ENCODE measurements at regions not wholly inside any gene's neighbourhood (a gene's known extent, or its start where the extent isn't known, plus 50 kb on each side); places are given as distances from the start of the nearest gene placed in this dataset.
"Not testable (repeated sequence)": the region's sequence is repeated elsewhere in the genome, so short reads cannot be mapped to it uniquely, and the experiment has no call there.

- DNase-seq (ENCODE audit: low read depth in 2 of 2) = no peak
These were observed 59.8 kb upstream of the C5orf63 start for GRCh38 chr5:127133071-127133470.

- no peak for DNase-seq (ENCODE audit: low read depth in 2 of 2)
These were observed 63.6 kb upstream of the C5orf63 start for GRCh38 chr5:127136908-127137307.

- DNase-seq (ENCODE audit: low read depth in 2 of 2) = no peak
These were observed 70.4 kb upstream of the C5orf63 start for GRCh38 chr5:127143722-127144121.

GRCh38 chr5:127153031-127153430 lies 79.7 kb upstream of the C5orf63 start:
- no peak for DNase-seq (ENCODE audit: low read depth in 2 of 2)

GRCh38 chr5:127153521-127153920 lies 80.2 kb upstream of the C5orf63 start:
- no peak for DNase-seq (ENCODE audit: low read depth in 2 of 2)

GRCh38 chr5:127163750-127164149 lies 90.4 kb upstream of the C5orf63 start:
- DNase-seq (ENCODE audit: low read depth in 2 of 2) = no peak

GRCh38 chr5:127170918-127171600 lies 97.8 kb upstream of the C5orf63 start:
- DNase-seq (ENCODE audit: low read depth in 2 of 2) = no peak

- no peak for DNase-seq (ENCODE audit: low read depth in 2 of 2)
These were observed 103.5 kb upstream of the C5orf63 start for GRCh38 chr5:127176769-127177168.

GRCh38 chr5:127182631-127183030 lies 108.0 kb upstream of the MEGF10 start:
- DNase-seq (ENCODE audit: low read depth in 2 of 2) = not testable (repeated sequence)

- no peak for DNase-seq (ENCODE audit: low read depth in 2 of 2)
These were observed 107.3 kb upstream of the MEGF10 start for GRCh38 chr5:127183332-127183731.

GRCh38 chr5:127184851-127185250 lies 105.7 kb upstream of the MEGF10 start:
- no peak for DNase-seq (ENCODE audit: low read depth in 2 of 2)

- no peak for DNase-seq (ENCODE audit: low read depth in 2 of 2)
These were observed 103.9 kb upstream of the MEGF10 start for GRCh38 chr5:127186657-127187056.

GRCh38 chr5:127187706-127188105 lies 102.9 kb upstream of the MEGF10 start:
- no peak for DNase-seq (ENCODE audit: low read depth in 2 of 2)

- DNase-seq (ENCODE audit: low read depth in 2 of 2) = no peak
These were observed 98.4 kb upstream of the MEGF10 start for GRCh38 chr5:127192150-127192549.

GRCh38 chr5:127192836-127193338 lies 97.7 kb upstream of the MEGF10 start:
- DNase-seq (ENCODE audit: low read depth in 2 of 2) = no peak

GRCh38 chr5:127196042-127196441 lies 94.6 kb upstream of the MEGF10 start:
- no peak for DNase-seq (ENCODE audit: low read depth in 2 of 2)

GRCh38 chr5:127197402-127198167 lies 93.0 kb upstream of the MEGF10 start:
- DNase-seq (ENCODE audit: low read depth in 2 of 2) = not testable (repeated sequence)

- not testable (repeated sequence) for DNase-seq (ENCODE audit: low read depth in 2 of 2)
These were observed 87.9 kb upstream of the MEGF10 start for GRCh38 chr5:127202738-127203137.

- no peak for DNase-seq (ENCODE audit: low read depth in 2 of 2)
These were observed 86.8 kb upstream of the MEGF10 start for GRCh38 chr5:127203818-127204217.

GRCh38 chr5:127205147-127205546 lies 85.4 kb upstream of the MEGF10 start:
- DNase-seq (ENCODE audit: low read depth in 2 of 2) = no peak

- no peak for DNase-seq (ENCODE audit: low read depth in 2 of 2)
These were observed 84.1 kb upstream of the MEGF10 start for GRCh38 chr5:127206320-127207113.

GRCh38 chr5:127210042-127210441 lies 80.6 kb upstream of the MEGF10 start:
- no peak for DNase-seq (ENCODE audit: low read depth in 2 of 2)

All from stimulated activated CD4-positive, alpha-beta T cell treated with anti-CD3 and anti-CD28 coated beads, Interleukin-1b, Interleukin-23, amount 100 ng/mL, for 1 hour (primary cell).